ENCODE measurements at regions not wholly inside any gene's neighbourhood (a gene's known extent, or its start where the extent isn't known, plus 50 kb on each side); places are given as distances from the start of the nearest gene placed in this dataset.

- H2BK120ac ChIP-seq (ENCODE audit: low read depth, low read length): no peak overlapping the region
- H3K27ac ChIP-seq (replicated peaks; ENCODE audit: low read length): no peak overlapping the region
- no peak overlapping the region for H2BK15ac ChIP-seq (ENCODE audit: low read length)
- no peak overlapping the region for H3K18ac ChIP-seq (ENCODE audit: low read length)
- H3K9ac ChIP-seq (ENCODE audit: low read depth, low read length, poor library complexity): no peak overlapping the region
- H2AK5ac ChIP-seq (ENCODE audit: low read depth, low read length): no peak overlapping the region
- no peak overlapping the region for H3K4me2 ChIP-seq (ENCODE audit: insufficient read depth, low read length, poor library complexity, severe bottlenecking)
- no peak for DNase-seq (ENCODE audit: low spot score)
- no peak overlapping the region for H2BK5ac ChIP-seq (ENCODE audit: low read length)
- no peak overlapping the region for H3K4me3 ChIP-seq (ENCODE audit: low read length in 2 of 2)
- H3K23ac ChIP-seq (ENCODE audit: low read depth, low read length, poor library complexity): no peak overlapping the region
- no peaks in the 10 kb centered on the region for H3K36me3 ChIP-seq (replicated peaks in 1 of 2; ENCODE audit: control insufficient read depth in 2 of 2, insufficient read depth in 2 of 2, low read length in 2 of 2)
- no peak overlapping the region for H4K91ac ChIP-seq (ENCODE audit: low read depth, low read length, poor library complexity)
- no CpG with 5 or more reads among the region's 3 CpGs for WGBS, 2 donors (ENCODE audit: extremely low coverage in 2 of 2, insufficient read length in 2 of 2, insufficient replicate concordance in 1 of 2)
- H3K4me1 ChIP-seq (ENCODE audit: control insufficient read depth in 2 of 2, insufficient read depth in 1 of 2, low read depth in 1 of 2, low read length in 2 of 2): no peaks in the 10 kb centered on the region
- H3K9me3 ChIP-seq (replicated peaks in 1 of 2; ENCODE audit: control insufficient read depth in 2 of 2, insufficient read depth in 1 of 2, low read depth in 1 of 2, low read length in 2 of 2): no peaks in the 10 kb centered on the region
- H3K27me3 ChIP-seq (ENCODE audit: control insufficient read depth in 3 of 3, insufficient read depth in 3 of 3, low read depth in 1 of 3, low read length in 3 of 3): no peaks in the 10 kb centered on the region
- H4K8ac ChIP-seq (ENCODE audit: low read depth, low read length): no peak overlapping the region
- no peaks in the 10 kb centered on the region for H3K79me1 ChIP-seq (ENCODE audit: low read depth, low read length)
- no peak overlapping the region for H3K14ac ChIP-seq (ENCODE audit: low read length)
- no peak overlapping the region for H2AFZ ChIP-seq (ENCODE audit: low read length)
- no peak overlapping the region for H2BK12ac ChIP-seq (ENCODE audit: low read length)
- H3K4ac ChIP-seq (ENCODE audit: low read length): no peak overlapping the region
Observed at GRCh38 chr1:119308130-119308700, 60.4 kb upstream of the HAO2 start.

- Histone ChIP-seq H3K14ac (ENCODE audit: low read length) (no peak overlapping the region), H2AFZ (ENCODE audit: low read length) (no peak overlapping the region), H3K4ac (ENCODE audit: low read length) (no peak overlapping the region), H2BK15ac (ENCODE audit: low read length) (no peak overlapping the region), H2BK120ac (ENCODE audit: low read depth, low read length) (no peak overlapping the region), H3K4me3 (ENCODE audit: low read length in 2 of 2) (no peak overlapping the region), H3K4me1 (ENCODE audit: control insufficient read depth in 2 of 2, insufficient read depth in 1 of 2, low read depth in 1 of 2, low read length in 2 of 2) (no peaks in the 10 kb centered on the region), H3K9me3 (replicated peaks in 1 of 2; ENCODE audit: control insufficient read depth in 2 of 2, insufficient read depth in 1 of 2, low read depth in 1 of 2, low read length in 2 of 2) (no peaks in the 10 kb centered on the region), H3K4me2 (ENCODE audit: insufficient read depth, low read length, poor library complexity, severe bottlenecking) (no peak overlapping the region), H3K27ac (replicated peaks; ENCODE audit: low read length) (no peak overlapping the region), H3K27me3 (ENCODE audit: control insufficient read depth in 3 of 3, insufficient read depth in 3 of 3, low read depth in 1 of 3, low read length in 3 of 3) (no peaks in the 10 kb centered on the region), H4K8ac (ENCODE audit: low read depth, low read length) (no peak overlapping the region), H4K91ac (ENCODE audit: low read depth, low read length, poor library complexity) (no peak overlapping the region), H2AK5ac (ENCODE audit: low read depth, low read length) (no peak overlapping the region), H3K23ac (ENCODE audit: low read depth, low read length, poor library complexity) (no peak overlapping the region), H3K79me1 (ENCODE audit: low read depth, low read length) (no peaks in the 10 kb centered on the region), H3K18ac (ENCODE audit: low read length) (no peak overlapping the region), H2BK12ac (ENCODE audit: low read length) (no peak overlapping the region), H3K9ac (ENCODE audit: low read depth, low read length, poor library complexity) (no peak overlapping the region), H3K36me3 (replicated peaks in 1 of 2; ENCODE audit: control insufficient read depth in 2 of 2, insufficient read depth in 2 of 2, low read length in 2 of 2) (no peaks in the 10 kb centered on the region), H2BK5ac (ENCODE audit: low read length) (no peak overlapping the region)
- WGBS, 2 donors (ENCODE audit: extremely low coverage in 2 of 2, insufficient read length in 2 of 2, insufficient replicate concordance in 1 of 2): no CpG with 5 or more reads among the region's 2 CpGs
- DNase-seq (ENCODE audit: low spot score): no peak
Observed at GRCh38 chr1:119308806-119309205, 59.8 kb upstream of the HAO2 start.

- no CpG with 5 or more reads among the region's 3 CpGs for WGBS, 2 donors (ENCODE audit: extremely low coverage in 2 of 2, insufficient read length in 2 of 2, insufficient replicate concordance in 1 of 2)
- no peak overlapping the region for H2BK5ac ChIP-seq (ENCODE audit: low read length)
- H3K4ac ChIP-seq (ENCODE audit: low read length): no peak overlapping the region
- H3K9me3 ChIP-seq (replicated peaks in 1 of 2; ENCODE audit: control insufficient read depth in 2 of 2, insufficient read depth in 1 of 2, low read depth in 1 of 2, low read length in 2 of 2): no peaks in the 10 kb centered on the region
- H2AK5ac ChIP-seq (ENCODE audit: low read depth, low read length): no peak overlapping the region
- no peak overlapping the region for H3K9ac ChIP-seq (ENCODE audit: low read depth, low read length, poor library complexity)
- H3K4me3 ChIP-seq (ENCODE audit: low read length in 2 of 2): no peak overlapping the region
- H3K4me2 ChIP-seq (ENCODE audit: insufficient read depth, low read length, poor library complexity, severe bottlenecking): no peak overlapping the region
- no peaks in the 10 kb centered on the region for H3K27me3 ChIP-seq (ENCODE audit: control insufficient read depth in 3 of 3, insufficient read depth in 3 of 3, low read depth in 1 of 3, low read length in 3 of 3)
- no peaks in the 10 kb centered on the region for H3K4me1 ChIP-seq (ENCODE audit: control insufficient read depth in 2 of 2, insufficient read depth in 1 of 2, low read depth in 1 of 2, low read length in 2 of 2)
- no peaks in the 10 kb centered on the region for H3K36me3 ChIP-seq (replicated peaks in 1 of 2; ENCODE audit: control insufficient read depth in 2 of 2, insufficient read depth in 2 of 2, low read length in 2 of 2)
- no peak overlapping the region for H3K27ac ChIP-seq (replicated peaks; ENCODE audit: low read length)
- no peak overlapping the region for H3K14ac ChIP-seq (ENCODE audit: low read length)
- no peak overlapping the region for H2BK12ac ChIP-seq (ENCODE audit: low read length)
- no peak overlapping the region for H2BK15ac ChIP-seq (ENCODE audit: low read length)
- no peak overlapping the region for H2AFZ ChIP-seq (ENCODE audit: low read length)
- no peak overlapping the region for H4K8ac ChIP-seq (ENCODE audit: low read depth, low read length)
- no peaks in the 10 kb centered on the region for H3K79me1 ChIP-seq (ENCODE audit: low read depth, low read length)
- no peak overlapping the region for H3K23ac ChIP-seq (ENCODE audit: low read depth, low read length, poor library complexity)
- DNase-seq (ENCODE audit: low spot score): no peak
- H2BK120ac ChIP-seq (ENCODE audit: low read depth, low read length): no peak overlapping the region
- no peak overlapping the region for H4K91ac ChIP-seq (ENCODE audit: low read depth, low read length, poor library complexity)
- no peak overlapping the region for H3K18ac ChIP-seq (ENCODE audit: low read length)
Observed at GRCh38 chr1:119310301-119310700, 58.3 kb upstream of the HAO2 start.

- DNase-seq (ENCODE audit: low spot score): no peak
- H3K27me3 ChIP-seq (ENCODE audit: control insufficient read depth in 3 of 3, insufficient read depth in 3 of 3, low read depth in 1 of 3, low read length in 3 of 3): no peaks in the 10 kb centered on the region
- H3K9me3 ChIP-seq (replicated peaks in 1 of 2; ENCODE audit: control insufficient read depth in 2 of 2, insufficient read depth in 1 of 2, low read depth in 1 of 2, low read length in 2 of 2): peaks cover 0 to 2% of the 10 kb centered on the region in 2 donors
- no peak overlapping the region for H3K27ac ChIP-seq (replicated peaks; ENCODE audit: low read length)
- H2AFZ ChIP-seq (ENCODE audit: low read length): no peak overlapping the region
- H3K4me1 ChIP-seq (ENCODE audit: control insufficient read depth in 2 of 2, insufficient read depth in 1 of 2, low read depth in 1 of 2, low read length in 2 of 2): no peaks in the 10 kb centered on the region
- no peak overlapping the region for H4K8ac ChIP-seq (ENCODE audit: low read depth, low read length)
- no peak overlapping the region for H3K23ac ChIP-seq (ENCODE audit: low read depth, low read length, poor library complexity)
- H3K4ac ChIP-seq (ENCODE audit: low read length): no peak overlapping the region
- no peak overlapping the region for H3K9ac ChIP-seq (ENCODE audit: low read depth, low read length, poor library complexity)
- no peak overlapping the region for H4K91ac ChIP-seq (ENCODE audit: low read depth, low read length, poor library complexity)
- no peak overlapping the region for H2BK5ac ChIP-seq (ENCODE audit: low read length)
- H2AK5ac ChIP-seq (ENCODE audit: low read depth, low read length): no peak overlapping the region
- no peak overlapping the region for H3K4me2 ChIP-seq (ENCODE audit: insufficient read depth, low read length, poor library complexity, severe bottlenecking)
- no peak overlapping the region for H2BK120ac ChIP-seq (ENCODE audit: low read depth, low read length)
- no peak overlapping the region for H2BK12ac ChIP-seq (ENCODE audit: low read length)
- no peak overlapping the region for H3K18ac ChIP-seq (ENCODE audit: low read length)
- H2BK15ac ChIP-seq (ENCODE audit: low read length): no peak overlapping the region
- no peaks in the 10 kb centered on the region for H3K79me1 ChIP-seq (ENCODE audit: low read depth, low read length)
- no peak overlapping the region for H3K4me3 ChIP-seq (ENCODE audit: low read length in 2 of 2)
- H3K36me3 ChIP-seq (replicated peaks in 1 of 2; ENCODE audit: control insufficient read depth in 2 of 2, insufficient read depth in 2 of 2, low read length in 2 of 2): no peaks in the 10 kb centered on the region
- no peak overlapping the region for H3K14ac ChIP-seq (ENCODE audit: low read length)
- WGBS, 2 donors (ENCODE audit: extremely low coverage in 2 of 2, insufficient read length in 2 of 2, insufficient replicate concordance in 1 of 2): 100% methylated on average over 1 of the region's 4 CpGs
Observed at GRCh38 chr1:119312500-119312899, 56.1 kb upstream of the HAO2 start.

Data from neuronal stem cell (in vitro differentiated cells).